H9 (cell line): ENCODE measurements at regions not wholly inside any gene's neighbourhood (a gene's known extent, or its start where the extent isn't known, plus 50 kb on each side); places are given as distances from the start of the nearest gene placed in this dataset.

Experiments
- DNase-seq: peaks from one replicate; pipeline ENCODE4 v3.0.0-alpha.2; 2017
- H2AFZ ChIP-seq: one replicate; pipeline ENCODE4 v1.6.1; 2013; ENCODE audit warnings: mild to moderate bottlenecking, low read length, control low read depth, moderate library complexity
- H2AK5ac ChIP-seq: 2 replicates; pipeline ENCODE4 v1.6.1; 2013; ENCODE audit warnings: low read length, control low read depth, mixed read lengths; ENCODE audit not compliant: insufficient read length
- H2BK120ac ChIP-seq: one replicate; pipeline ENCODE4 v1.6.1; 2013; ENCODE audit warnings: low read depth, mild to moderate bottlenecking, low read length, control low read depth, inconsistent platforms; ENCODE audit not compliant: poor library complexity, severe bottlenecking
- H2BK12ac ChIP-seq: 2 replicates; pipeline ENCODE4 v1.6.1; 2013; ENCODE audit warnings: low read length, control low read depth, mixed read lengths, low read depth; ENCODE audit not compliant: insufficient read length
- H2BK15ac ChIP-seq: 2 replicates; pipeline ENCODE4 v1.6.1; 2013; ENCODE audit warnings: low read depth, low read length, control low read depth
- H2BK20ac ChIP-seq: one replicate; pipeline ENCODE4 v1.6.1; 2013; ENCODE audit warnings: low read depth, mild to moderate bottlenecking, low read length, control low read depth, inconsistent platforms; ENCODE audit not compliant: poor library complexity, severe bottlenecking
- H2BK5ac ChIP-seq: 2 replicates; pipeline ENCODE4 v1.6.1; 2013; ENCODE audit warnings: low read length, control low read depth, mixed read lengths; ENCODE audit not compliant: insufficient read length
- H3K14ac ChIP-seq: 2 replicates; pipeline ENCODE4 v1.6.1; 2013; ENCODE audit warnings: low read length, control low read depth; ENCODE audit not compliant: insufficient read depth
- H3K18ac ChIP-seq: 2 replicates; pipeline ENCODE4 v1.6.1; 2013; ENCODE audit warnings: low read depth, mild to moderate bottlenecking, mixed read lengths, low read length, control low read depth; ENCODE audit not compliant: insufficient read length
- H3K23ac ChIP-seq: 2 replicates; pipeline ENCODE4 v1.6.1; 2013; ENCODE audit warnings: low read length, control low read depth, mixed read lengths, low read depth; ENCODE audit not compliant: insufficient read length
- H3K23me2 ChIP-seq: 2 replicates; pipeline ENCODE4 v1.6.1; 2013; ENCODE audit warnings: low read depth, mild to moderate bottlenecking, mixed read lengths, low read length, control low read depth; ENCODE audit not compliant: insufficient read length, poor library complexity, severe bottlenecking
- H3K27ac ChIP-seq: 2 replicates; pipeline ENCODE4 v1.5.1; 2013; ENCODE audit warnings: low read length, control low read depth, mixed read lengths, low read depth; ENCODE audit not compliant: insufficient read length
- H3K27me3 ChIP-seq: 2 replicates; pipeline ENCODE4 v1.6.1; 2013; ENCODE audit warnings: low read length, control low read depth, inconsistent platforms; ENCODE audit not compliant: insufficient read depth
- H3K4ac ChIP-seq: 2 replicates; pipeline ENCODE4 v1.6.1; 2013; ENCODE audit warnings: low read depth, mild to moderate bottlenecking, control low read depth, inconsistent platforms, low read length, moderate library complexity
- H3K4me1 ChIP-seq: 2 replicates; pipeline ENCODE4 v1.6.1; 2013; ENCODE audit warnings: low read length, control low read depth, inconsistent platforms; ENCODE audit not compliant: insufficient read depth
- H3K4me2 ChIP-seq: 2 replicates; pipeline ENCODE4 v1.6.1; 2013; ENCODE audit warnings: low read length, control low read depth, mixed read lengths; ENCODE audit not compliant: insufficient read length, insufficient read depth
- H3K56ac ChIP-seq: 2 replicates; pipeline ENCODE4 v1.6.1; 2013; ENCODE audit warnings: low read depth, mild to moderate bottlenecking, mixed read lengths, low read length, control low read depth; ENCODE audit not compliant: insufficient read length
- H3K79me1 ChIP-seq: 2 replicates; pipeline ENCODE4 v1.6.1; 2013; ENCODE audit warnings: low read depth, mild to moderate bottlenecking, moderate library complexity, low read length, control low read depth, inconsistent platforms; ENCODE audit not compliant: insufficient read depth, poor library complexity, severe bottlenecking
- H3K79me2 ChIP-seq: 2 replicates; pipeline ENCODE4 v1.6.1; 2013; ENCODE audit warnings: low read length, control low read depth, inconsistent platforms; ENCODE audit not compliant: insufficient read depth
- H3K9ac ChIP-seq: 2 replicates; pipeline ENCODE4 v1.6.1; 2013; ENCODE audit warnings: low read length, control low read depth, mixed read lengths; ENCODE audit not compliant: insufficient read length; ENCODE audit errors: extremely low read depth
- H3K9me3 ChIP-seq: one replicate; pipeline ENCODE4 v1.6.1; 2013; ENCODE audit warnings: low read depth, low read length, inconsistent platforms; ENCODE audit not compliant: control insufficient read depth
- H3T11ph ChIP-seq: one replicate; pipeline ENCODE4 v1.6.1; 2013; ENCODE audit warnings: mild to moderate bottlenecking, low read length, control low read depth, inconsistent platforms
- H4K20me1 ChIP-seq: one replicate; pipeline ENCODE4 v1.6.1; 2013; ENCODE audit not compliant: control insufficient read depth, insufficient read length, insufficient read depth
- H4K5ac ChIP-seq: 2 replicates; pipeline ENCODE4 v1.6.1; 2013; ENCODE audit warnings: low read depth, mild to moderate bottlenecking, mixed read lengths, low read length, control low read depth; ENCODE audit not compliant: insufficient read length
- H4K8ac ChIP-seq: replicated peaks from 2 replicates; pipeline ENCODE4 v1.6.1; 2013; ENCODE audit warnings: low read length, control low read depth, mixed read lengths, low read depth; ENCODE audit not compliant: insufficient read length
- H4K91ac ChIP-seq: 2 replicates; pipeline ENCODE4 v1.6.1; 2013; ENCODE audit warnings: low read depth, mild to moderate bottlenecking, moderate library complexity, mixed read lengths, low read length, control low read depth; ENCODE audit not compliant: insufficient read length
- H3K27ac Mint-ChIP-seq, 3 experiments: 2 replicates in 2 of 3; 3 replicates in 1 of 3; pipeline ENCODE4 v1.8.0; 2020 to 2021; ENCODE audit warnings: mixed read lengths in 3 of 3, mild to moderate bottlenecking in 1 of 3, moderate library complexity in 1 of 3
- H3K27me3 Mint-ChIP-seq: 2 replicates; pipeline ENCODE4 v1.8.0; 2021; ENCODE audit warnings: low read depth, mild to moderate bottlenecking, moderate library complexity, mixed read lengths
- H3K36me3 Mint-ChIP-seq, 3 experiments: 2 replicates in 2 of 3; 3 replicates in 1 of 3; pipeline ENCODE4 v1.8.0; 2020 to 2021; ENCODE audit warnings: low read depth in 3 of 3, mixed read lengths in 3 of 3; ENCODE audit not compliant: insufficient read depth in 1 of 3
- H3K4me1 Mint-ChIP-seq, 2 experiments: 2 replicates each; pipeline ENCODE4 v1.8.0; 2020; ENCODE audit warnings: mixed read lengths in 2 of 2
- H3K4me3 Mint-ChIP-seq, 2 experiments: 2 replicates in 1 of 2; 3 replicates in 1 of 2; pipeline ENCODE4 v1.8.0; 2020 to 2021; ENCODE audit warnings: mild to moderate bottlenecking in 2 of 2, mixed read lengths in 2 of 2, moderate library complexity in 1 of 2
- H3K9me3 Mint-ChIP-seq, 2 experiments: 2 replicates in 1 of 2; 3 replicates in 1 of 2; pipeline ENCODE4 v1.8.0; 2020; ENCODE audit warnings: mild to moderate bottlenecking in 2 of 2, mixed read lengths in 2 of 2, moderate library complexity in 1 of 2
- CTCF ChIP-seq: fragments of 200-600 bp; sonication (generic); conservative IDR thresholded peaks from 3 replicates; pipeline ENCODE4 v1.8.0; 2021; ENCODE audit warnings: antibody characterized with exemption, mild to moderate bottlenecking
- WGBS: extraction: QIAGEN DNeasy Blood & Tissue Kit; methylation state at CpG from one replicate; pipeline ENCODE4 v1.1.7; 2013; ENCODE audit warnings: missing lambda C conversion rate, low lambda C conversion rate, mixed read lengths; ENCODE audit not compliant: insufficient read length; ENCODE audit errors: extremely low coverage; 5-methylcytosine and 5-hydroxymethylcytosine counted together

- Histone ChIP-seq H4K5ac (no peak overlapping the region), H2BK20ac (no peak overlapping the region), H3K79me2 (no peaks in the 10 kb centered on the region), H3K4me1 (no peaks in the 10 kb centered on the region), H2BK120ac (no peak overlapping the region), H3K23me2 (no peaks in the 10 kb centered on the region), H2AK5ac (no peak overlapping the region), H2BK12ac (no peak overlapping the region), H3K9ac (no peak overlapping the region), H2BK15ac (no peak overlapping the region), H3K18ac (no peak overlapping the region), H3K23ac (no peak overlapping the region), H4K8ac (no peak overlapping the region), H3K56ac (no peak overlapping the region), H3K14ac (no peak overlapping the region), H3K9me3 (no peaks in the 10 kb centered on the region), H2AFZ (no peak overlapping the region), H4K91ac (no peak overlapping the region), H2BK5ac (no peak overlapping the region), H3K4ac (no peak overlapping the region), H4K20me1 (no peaks in the 10 kb centered on the region), H3K4me2 (no peak overlapping the region), H3T11ph (no peak overlapping the region), H3K27me3 (no peaks in the 10 kb centered on the region), H3K79me1 (no peaks in the 10 kb centered on the region), H3K27ac (no peak overlapping the region)
- Mint-ChIP-seq H3K4me1 (peaks cover 11 to 13% of the 10 kb centered on the region in 2 experiments), H3K27me3 (no peaks in the 10 kb centered on the region; the same call in 1 of the 2 replicates), H3K4me3 (no peak overlapping the region), H3K27ac (peak overlapping the region in 1 of 3 experiments; percentile 60; a peak in 1 of 7 replicates), H3K9me3 (no peaks in the 10 kb centered on the region), H3K36me3 (no peaks in the 10 kb centered on the region; a peak in 1 of 7 replicates)
- TF ChIP-seq CTCF = no peak
- DNase-seq = no peak
- WGBS = no CpG with 5 or more reads among the region's 4 CpGs
These were observed 75.6 kb upstream of the OSBPL11 start for GRCh38 chr3:125670945-125671344.
